Fibroblast of upper back skin (primary cell): ENCODE measurements at regions not wholly inside any gene's neighbourhood (a gene's known extent, or its start where the extent isn't known, plus 50 kb on each side); places are given as distances from the start of the nearest gene placed in this dataset.
A peak's percentile ranks its signal among the peaks of the same experiment; 100 is the strongest.
"Not testable (repeated sequence)": the region's sequence is repeated elsewhere in the genome, so short reads cannot be mapped to it uniquely, and the experiment has no call there.

Source experiments
- DNase-seq: peaks from one replicate; pipeline ENCODE4 v3.0.0-alpha.2; 2013

DNA sequence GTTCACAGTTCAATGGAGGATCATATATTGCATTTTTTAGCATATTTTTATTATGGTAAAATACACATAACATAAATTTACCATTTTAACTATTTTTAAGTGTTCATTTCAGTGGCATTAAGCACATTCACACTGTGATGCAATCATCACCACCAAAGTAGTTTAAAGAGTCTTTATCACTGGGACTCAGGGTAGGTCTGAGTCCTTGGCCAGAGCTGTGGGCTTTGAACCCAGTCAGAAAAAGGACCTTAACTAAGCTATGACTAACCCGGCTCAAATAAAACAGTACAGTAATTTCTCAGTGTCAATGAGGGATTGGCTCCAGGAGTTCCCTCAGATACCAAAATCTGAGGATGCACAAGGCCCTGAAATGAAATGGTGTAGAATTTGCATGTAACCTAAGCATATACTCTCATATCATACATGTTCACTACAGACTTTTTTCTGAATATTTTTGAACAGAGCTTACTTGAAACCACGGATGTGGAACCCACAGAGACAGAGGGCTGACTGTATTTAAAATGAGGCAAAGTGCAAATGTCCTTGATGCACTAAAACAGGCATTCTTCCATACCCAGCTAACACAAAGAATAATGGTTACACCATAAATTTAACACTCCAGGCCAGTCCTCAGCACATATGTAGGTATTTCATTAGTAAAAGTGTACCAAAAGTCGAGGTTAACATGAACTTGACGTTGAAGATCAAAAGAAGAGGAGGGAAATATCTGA is 246.2 kb downstream of the LNPK start:
- DNase-seq, result no peak

DNA sequence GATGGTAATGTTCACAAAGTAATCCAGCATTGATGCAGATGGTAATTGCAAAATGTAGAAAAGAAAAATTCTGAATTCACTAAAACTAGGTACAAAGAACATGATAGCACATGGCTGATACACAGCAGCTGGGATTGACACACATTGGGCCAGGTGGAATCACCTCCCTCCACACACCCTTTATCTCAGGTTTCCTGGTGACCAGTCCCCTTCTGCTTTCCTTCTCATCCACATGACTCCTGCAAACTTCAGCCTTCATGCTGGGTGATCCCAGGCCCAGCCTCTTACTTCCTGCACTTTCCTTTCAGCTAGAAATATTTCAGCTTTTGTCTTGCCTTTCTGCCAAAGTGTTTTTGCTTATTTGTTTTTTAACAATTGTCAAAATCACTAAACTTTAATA is 246.9 kb downstream of the LNPK start:
- no peak for DNase-seq

DNA sequence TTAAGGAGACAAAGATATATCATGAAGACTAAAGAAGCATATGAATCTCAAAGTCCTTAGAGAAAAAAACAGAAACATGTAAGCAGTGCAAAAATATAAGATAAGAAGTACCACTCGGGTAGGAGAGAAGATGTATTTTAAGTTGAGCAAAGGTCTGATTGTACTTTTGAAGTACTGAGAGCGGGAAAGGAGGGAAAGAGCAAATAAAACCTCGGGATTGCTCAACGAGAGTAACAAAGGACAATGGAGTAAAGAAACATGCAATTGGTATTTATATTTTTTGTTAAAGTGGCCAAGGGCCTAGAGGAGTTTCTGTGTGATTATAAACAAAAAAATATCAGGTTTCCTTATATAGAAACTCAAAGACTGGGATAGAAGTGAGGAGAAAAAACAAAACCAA is 251.9 kb downstream of the LNPK start:
- DNase-seq, result no peak

DNA sequence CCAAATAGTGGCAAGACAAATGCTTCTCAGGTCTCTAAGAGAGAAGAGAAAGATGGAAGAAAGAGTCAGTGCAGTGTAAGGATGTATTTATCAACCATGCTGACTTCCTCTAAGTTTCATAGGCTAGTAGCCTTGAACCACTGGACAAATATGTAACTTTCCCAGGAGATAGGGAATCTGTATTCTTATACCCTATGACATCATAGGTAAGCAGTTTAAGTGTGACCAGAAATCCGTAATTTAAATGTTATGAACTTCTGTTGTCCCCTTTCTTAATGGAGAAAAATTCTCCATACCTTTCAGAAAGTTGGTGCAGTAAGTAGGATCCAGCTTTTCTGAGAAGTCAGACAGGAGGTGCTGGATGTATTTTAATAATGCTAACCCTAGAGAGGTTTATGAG is 256.2 kb downstream of the LNPK start:
- no peak for DNase-seq

DNA sequence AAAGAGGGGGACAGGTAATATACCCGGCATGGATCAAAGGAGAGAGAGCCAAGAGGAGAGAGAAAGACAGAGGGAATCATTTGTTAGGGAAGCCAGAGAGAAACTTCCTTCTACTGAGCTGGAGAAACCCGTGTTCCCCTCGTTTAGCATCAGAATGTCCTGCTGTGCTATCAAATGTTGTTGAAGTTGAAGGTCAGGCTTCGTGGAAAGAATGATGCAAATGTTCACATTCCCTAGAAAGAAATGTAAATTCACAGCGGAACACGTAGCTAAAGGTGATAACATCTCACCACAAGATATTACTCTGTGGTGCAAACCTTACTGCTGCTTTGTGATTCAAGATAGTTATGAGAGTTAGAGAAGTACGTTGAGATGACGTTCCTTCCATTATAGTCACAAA is 258.1 kb downstream of the LNPK start:
- peak; percentile 43 for DNase-seq

DNA sequence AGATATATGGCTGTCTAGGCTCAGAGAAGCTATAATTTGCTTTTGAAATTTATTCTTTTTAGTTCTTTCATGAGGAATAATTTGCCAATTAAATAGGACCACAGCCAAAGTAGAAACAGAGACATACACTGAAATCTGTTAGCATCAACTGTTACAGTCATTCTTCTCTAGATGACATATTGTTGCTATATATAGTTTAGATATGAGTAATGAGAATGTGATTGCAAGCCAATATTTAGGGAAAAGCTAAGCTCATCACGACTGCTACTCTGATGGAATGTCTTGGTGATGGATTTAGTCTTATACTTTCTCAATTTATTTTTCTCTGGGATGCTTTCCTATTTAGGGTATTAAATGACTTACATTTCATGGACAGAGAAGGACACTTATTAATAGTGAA is 259.1 kb downstream of the LNPK start:
- peak; percentile 76 for DNase-seq

DNA sequence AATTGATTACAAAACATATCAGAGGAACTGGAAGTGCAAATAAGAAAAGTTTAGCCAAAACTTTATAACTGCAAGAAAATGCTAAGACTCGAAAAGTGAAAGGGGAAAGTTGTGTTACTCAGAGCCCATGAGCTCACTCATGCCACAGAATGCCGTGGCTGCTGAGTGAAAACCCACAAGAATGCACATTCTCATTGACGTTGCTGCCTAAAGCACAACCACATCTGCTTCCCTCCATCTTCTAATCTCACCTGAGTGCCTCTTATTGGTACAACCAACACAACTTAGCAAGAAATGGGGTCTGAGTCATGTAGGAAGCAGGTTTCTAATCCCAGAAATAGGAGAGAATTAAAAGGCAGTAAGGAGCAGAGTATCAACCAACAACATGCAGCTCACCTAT is 259.7 kb downstream of the LNPK start:
- DNase-seq, result peak; percentile 88

DNA sequence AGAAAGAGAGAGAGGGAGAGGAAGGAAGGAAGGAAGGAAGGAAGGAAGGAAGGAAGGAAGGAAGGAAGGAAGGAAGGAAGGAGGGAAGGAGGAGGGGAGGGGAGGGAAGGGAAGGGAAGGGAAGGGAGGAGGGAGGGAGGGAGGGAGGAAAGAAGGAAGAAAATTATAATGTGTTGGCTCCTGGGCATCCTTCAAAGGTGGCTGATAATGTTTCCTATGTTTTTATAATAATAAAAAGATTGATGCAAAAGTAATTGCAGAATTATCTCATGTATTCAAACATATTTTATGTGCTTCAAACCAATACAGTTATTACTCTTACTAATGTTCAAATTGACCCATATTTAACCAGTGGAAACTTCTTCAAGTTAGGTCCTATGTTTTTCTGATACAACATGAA is 260.9 kb downstream of the LNPK start:
- no peak for DNase-seq

DNA sequence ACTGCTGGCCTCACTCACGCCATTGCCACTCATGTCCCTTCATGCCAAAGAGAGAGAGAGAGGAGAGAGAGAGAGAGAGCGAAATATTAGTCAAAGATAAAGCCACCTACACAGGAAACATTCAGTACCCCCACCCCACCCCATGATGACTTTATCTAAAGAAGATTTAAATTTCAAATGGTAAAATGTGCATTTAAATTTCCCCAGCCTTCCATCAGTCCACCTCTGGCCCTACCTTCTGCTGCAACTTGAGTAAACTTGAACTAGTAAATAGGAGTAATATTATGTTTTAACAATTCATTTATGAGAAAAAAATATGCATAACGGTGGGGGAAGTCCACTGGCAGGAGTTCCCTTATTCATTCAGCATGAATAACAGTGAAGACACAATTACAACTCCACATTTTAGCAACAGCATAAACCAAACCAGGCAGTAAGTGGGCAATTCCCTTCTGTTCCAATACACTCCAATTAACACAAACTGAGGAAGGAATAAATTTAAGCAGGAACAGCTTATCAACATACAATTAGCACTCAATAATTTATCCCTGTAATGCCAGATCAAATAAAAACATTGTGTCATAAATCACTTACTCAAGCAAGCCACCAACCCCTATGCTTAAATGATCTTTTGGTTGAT is 264.2 kb downstream of the LNPK start:
- no peak for DNase-seq

DNA sequence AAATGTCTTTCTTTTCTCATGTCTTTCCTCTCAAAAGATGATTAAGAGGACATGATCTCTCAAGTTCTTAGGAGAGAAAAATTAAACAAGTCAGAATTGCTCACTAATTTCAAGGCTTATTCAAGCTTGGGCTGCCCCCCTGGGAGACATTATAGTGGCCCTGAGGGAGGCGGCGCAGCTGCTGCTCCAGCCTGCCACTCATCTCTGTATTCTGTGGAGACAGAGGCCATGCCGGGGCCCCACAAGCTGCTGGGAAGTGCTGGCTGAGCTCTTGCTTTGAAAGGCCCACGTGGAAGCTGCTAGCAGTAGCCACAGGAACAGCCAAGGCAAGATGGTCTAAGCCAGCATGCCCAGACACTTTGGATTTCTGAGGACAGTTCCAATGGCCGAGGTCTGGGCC is 267.4 kb downstream of the LNPK start:
- no peak for DNase-seq

DNA sequence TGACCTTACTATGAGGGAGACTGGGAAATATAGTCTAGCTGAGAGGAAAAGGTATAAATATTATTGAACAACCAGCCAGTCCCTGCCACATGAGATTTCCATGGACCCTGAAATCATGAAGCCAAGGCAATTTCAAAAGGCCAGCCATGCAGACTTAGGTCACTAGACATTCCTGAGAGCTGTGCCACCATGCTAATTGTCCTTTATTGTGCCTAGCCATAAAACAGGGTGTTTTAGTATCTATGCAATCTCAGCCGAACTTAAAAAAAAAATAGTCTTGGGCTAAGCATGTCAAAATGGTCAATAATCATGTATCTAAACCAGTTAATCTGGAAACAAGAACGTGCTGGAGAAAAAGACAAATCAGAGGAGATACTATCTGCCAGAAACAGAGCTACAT is 269.5 kb downstream of the LNPK start:
- no peak for DNase-seq

DNA sequence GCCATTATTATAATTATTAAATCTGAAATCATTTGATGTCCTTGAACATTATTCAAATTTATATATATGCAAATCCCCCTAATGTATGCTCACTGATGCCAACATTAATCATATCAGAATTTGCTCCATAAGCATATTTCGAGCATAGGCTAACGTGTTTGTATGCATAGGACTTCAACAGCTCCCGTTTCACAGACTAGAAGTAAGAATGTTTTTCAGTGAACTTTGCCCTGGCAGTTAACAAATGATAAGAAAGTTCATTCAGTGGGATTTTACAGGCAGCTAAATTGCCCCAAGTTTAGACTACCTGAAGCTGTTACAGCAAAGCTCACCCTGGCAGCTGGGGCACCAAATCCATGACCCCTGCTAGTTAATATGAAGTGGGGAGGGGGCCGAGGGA is 272.0 kb downstream of the LNPK start:
- DNase-seq, result no peak

DNA sequence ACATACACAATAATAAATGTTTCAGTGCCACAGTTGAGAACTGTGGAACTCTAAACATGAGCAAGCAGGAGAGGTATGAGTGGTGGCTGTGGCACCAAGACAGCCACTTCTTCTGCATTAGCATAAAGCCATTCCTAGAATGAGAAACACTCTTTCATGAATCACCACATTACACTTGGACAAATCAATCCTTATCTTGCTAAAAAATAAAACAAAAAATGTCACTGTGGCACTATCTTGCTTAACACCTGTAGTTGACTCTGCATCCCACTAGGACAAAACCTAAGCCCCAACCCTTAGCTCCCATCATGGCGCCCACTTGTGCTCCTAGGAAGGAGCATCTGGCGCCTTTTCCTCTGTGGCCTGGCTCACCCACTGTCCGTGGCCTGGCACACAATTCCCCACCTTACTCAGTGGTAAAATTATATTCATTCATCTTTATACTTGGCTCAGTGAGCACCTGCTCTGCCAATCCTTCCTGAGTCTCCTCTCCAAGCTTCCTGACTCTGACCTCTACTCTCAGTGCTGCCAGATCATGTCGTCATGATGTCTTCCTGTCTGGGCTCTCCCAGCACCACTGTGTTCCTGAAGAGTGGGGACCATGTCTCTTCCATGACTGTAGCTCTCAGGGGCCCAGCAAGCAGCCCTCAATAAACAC is 272.9 kb downstream of the LNPK start:
- no peak for DNase-seq

DNA sequence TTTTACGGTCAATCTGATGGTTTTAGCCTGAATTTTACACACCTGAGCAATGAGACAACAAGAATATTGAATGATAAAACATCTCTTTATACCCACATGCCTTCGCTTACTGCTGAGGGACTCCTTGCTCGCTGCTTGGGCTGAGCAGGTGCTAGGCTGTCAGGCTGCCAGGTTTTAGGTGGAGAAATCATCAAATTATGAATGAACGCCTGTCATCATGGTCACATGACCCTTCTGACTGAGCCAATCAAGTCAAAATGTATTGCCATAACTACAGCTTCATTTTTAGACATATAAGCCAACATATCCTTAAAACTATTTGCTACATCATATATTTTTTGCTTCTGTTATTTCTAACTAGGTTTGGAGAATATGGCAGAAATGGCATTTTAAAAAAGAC is 274.0 kb downstream of the LNPK start:
- DNase-seq, result no peak

DNA sequence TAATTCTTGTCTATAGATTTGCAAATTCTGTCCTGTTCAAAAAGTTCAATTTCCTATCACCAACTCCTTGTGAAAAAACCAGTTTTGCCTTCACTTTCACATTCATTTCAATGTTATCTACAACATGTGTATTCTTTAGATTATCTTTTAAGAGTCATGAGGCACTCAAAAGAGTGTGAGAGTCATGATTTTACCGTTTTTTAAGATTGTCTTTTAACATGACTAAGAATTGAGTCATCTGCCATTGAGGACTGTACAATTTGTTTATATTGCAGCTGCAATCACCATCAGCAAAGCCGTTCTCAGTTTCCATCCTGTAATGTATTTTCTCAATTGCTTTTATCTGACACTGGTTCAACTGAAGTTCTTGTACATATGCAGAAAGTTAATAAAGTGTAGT is 275.8 kb downstream of the LNPK start:
- DNase-seq, result peak; percentile 35

DNA sequence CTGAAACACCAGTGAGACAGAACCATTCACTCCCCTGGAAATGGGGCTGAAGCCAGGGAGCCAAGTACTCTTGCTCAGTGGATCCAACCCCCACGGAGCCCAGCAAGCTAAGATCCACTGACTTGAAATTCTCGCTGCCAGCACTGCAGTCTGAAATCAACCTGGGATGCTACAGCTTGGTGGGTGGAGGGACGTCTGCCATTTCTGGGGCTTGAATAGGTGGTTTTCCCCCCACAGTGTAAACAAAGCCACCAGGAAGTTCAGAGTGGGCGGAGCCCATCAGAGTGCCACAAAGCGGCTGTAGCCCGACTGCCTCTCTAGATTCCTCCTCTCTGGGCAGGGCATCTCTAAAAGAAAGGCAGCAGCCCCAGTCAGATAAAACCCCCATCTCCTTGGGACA is 292.8 kb downstream of the LNPK start:
- DNase-seq, result no peak

DNA sequence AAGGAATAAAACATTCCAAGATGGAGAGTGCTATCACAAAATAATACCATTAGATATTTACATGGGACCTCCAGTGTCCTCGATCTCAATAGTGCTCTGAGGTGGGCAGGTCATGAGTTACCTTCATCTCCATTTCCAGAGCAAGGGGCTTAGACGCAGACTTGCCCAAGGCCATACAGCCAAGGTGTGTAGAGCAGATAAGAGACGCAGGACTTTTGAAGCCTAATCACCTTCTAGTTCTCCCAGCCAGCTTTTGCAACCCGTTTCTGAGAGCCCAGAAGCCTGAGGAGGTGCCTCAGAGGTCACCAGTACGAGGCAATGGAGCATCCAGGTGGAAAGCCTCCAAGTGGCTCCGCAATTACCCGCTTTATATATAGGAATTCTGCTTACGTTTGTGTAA is 294.7 kb downstream of the LNPK start:
- no peak for DNase-seq

DNA sequence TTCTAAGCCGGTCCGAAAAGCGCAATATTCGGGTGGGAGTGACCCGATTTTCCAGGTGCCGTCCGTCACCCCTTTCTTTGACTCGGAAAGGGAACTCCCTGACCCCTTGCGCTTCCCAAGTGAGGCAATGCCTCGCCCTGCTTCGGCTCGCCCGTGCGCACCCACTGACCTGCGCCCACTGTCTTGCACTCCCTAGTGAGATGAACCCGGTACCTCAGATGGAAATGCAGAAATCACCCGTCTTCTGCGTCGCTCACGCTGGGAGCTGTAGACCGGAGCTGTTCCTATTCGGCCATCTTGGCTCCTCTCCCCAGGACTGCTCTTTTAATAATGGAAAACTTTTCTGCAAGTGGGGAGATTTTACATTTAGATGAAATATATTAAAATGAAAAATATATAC is 297.5 kb downstream of the LNPK start:
- DNase-seq, result not testable (repeated sequence)

DNA sequence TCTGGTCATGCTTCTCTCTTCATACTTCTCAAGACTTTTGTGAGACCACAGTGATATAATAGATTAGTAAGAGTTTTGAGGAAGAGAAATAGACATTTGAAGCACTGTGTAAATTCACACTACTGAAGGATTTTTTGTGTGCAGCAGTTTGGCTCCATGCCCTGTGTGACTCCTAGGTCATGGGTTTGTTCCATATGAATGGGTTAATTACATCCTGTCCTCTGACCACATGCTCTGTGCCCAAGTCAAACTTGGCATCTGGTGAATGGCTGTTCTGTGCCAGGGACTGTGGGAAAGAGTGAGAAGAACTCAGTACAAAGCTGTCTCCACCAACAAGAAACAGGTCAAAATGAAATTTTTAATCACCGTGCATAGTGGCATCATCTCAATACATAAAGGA is 304.0 kb downstream of the LNPK start:
- no peak for DNase-seq

DNA sequence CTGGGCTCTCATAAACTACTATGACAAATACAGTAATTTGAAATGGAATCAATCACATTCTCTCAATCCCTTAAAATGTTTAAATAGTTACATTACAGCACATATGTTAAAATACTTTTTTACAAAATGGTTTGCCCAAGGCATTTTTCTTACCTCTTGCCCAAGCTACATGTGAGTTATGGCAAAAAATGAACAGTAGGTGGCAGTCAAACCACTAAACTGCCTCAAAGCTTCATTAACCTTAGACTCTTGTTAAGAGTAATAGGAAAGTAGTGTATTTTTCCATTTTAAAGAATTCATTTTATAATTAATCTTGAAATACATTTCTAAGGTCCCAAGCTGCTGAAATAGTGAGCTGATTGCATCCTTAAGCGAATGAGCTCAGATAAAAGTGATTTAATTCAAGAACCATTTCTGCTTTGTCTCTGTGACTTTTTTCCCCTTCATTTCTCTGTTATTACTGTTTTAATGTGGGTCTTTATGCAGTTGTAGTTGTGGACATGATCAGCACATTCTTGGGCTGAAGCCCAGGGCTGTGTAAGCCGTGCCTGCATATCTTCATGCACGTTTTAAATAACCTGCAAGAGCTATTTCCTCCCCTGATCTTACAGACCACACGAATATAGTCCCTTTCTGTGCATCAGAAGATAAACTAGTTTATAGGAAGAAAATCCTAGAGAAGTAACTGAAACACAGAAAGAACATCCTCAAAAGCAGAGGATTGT is 311.8 kb downstream of the LNPK start:
- DNase-seq, result peak; percentile 71

DNA sequence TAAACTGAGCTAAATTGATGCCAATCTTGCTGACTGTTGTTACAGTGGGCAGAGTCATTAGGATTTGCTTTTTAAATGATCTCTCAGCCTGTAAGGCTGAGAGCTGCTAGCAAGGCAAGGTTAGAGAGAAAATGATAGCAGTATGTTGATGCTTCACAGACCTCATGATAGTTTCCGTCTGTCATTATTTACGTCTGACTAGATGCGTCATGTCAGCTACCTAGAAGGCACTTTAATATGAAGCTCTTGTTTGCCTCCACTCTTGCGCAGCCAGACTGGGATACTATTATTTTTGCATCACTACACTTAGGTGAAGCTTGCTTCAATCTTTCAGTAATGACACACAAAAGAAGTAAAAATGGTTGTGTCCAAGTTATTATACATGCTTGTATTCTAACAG is 313.8 kb downstream of the LNPK start:
- DNase-seq, result no peak

DNA sequence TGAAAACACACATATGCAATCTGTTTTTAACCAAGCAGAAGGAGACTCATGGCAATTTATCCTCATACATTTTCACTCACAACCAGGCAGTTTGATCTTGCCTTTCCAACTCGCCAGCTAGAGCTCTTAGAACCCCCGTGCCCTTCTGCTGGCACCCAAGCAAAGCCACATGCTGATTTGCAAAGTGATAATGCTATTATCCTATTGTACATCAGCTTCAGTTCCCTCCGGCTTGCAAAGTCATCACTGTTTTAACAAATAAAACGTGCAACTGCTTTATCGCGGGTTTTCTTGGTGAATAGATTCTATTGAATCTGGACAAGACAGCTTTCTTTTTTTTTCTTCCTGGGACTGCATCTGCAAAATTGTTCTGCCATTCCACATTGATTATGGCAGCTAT is 314.6 kb downstream of the LNPK start:
- no peak for DNase-seq

DNA sequence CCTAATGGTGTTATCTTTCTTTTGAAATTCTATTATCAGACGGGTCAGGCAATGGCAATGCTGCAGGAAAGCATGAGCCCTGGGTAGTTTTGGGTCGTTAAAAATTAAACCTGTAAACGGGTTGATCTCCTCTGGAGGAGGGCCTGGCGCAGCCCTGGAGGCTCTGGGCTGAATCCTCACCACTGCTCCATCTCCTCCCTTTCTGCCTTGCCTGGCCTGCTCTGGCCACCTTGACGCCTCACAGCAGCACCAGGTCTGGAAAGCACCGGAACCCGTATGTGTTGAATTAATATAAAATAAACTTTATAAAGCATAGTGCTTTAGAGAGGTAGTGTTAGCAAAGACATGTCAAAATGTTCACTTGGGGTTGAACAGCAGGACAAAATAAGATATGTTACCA is 316.1 kb downstream of the LNPK start:
- no peak for DNase-seq

DNA sequence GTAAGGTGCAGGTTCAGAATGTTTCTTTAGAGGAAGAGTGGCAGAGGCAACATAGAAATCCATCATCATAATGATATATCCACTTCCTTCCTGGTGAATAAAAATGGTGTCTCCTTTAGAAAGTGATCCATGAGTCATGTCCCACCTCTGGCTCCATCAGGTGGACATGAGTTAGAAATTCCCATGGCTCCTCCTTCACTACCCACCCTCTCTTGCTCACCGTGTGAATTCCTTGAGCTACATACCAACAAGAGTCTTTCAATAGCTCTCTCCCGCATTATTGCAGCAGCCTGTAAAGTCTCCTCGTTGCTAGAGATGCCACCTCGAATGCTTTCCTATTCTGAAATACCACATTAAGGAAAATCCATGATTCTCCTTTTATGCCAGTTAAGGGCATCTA is 317.6 kb downstream of the LNPK start:
- no peak for DNase-seq
